Uterus (tissue), 2 donors: ENCODE measurements at regions not wholly inside any gene's neighbourhood (a gene's known extent, or its start where the extent isn't known, plus 50 kb on each side); places are given as distances from the start of the nearest gene placed in this dataset.

Experiments
- CTCF ChIP-seq, 4 experiments: fragments of 200-600 bp in 2 of 4; fragments of 450-650 bp in 2 of 4; sonication (generic) in 2 of 4; IDR thresholded peaks; one replicate each; pipeline ENCODE4 v1.5.1; 2016 to 2019; ENCODE audit warnings: antibody characterized with exemption in 4 of 4, mild to moderate bottlenecking in 2 of 4, moderate library complexity in 1 of 4
- POLR2A ChIP-seq, 2 donors: fragments of 450-650 bp; IDR thresholded peaks; one replicate each; pipeline ENCODE4 v1.6.1; 2016; ENCODE audit warnings: antibody characterized with exemption in 2 of 2, mild to moderate bottlenecking in 1 of 2, moderate library complexity in 1 of 2

GRCh38 chr5:145324767-145325479 is 510.2 kb downstream of the PRELID2 start:
- TF ChIP-seq CTCF (IDR thresholded peaks at IDR 0.05), result no peak
- TF ChIP-seq POLR2A (IDR thresholded peaks at IDR 0.05), result no peak
